Hematopoietic multipotent progenitor cell treated with erythropoietin and hydrocortisone succinate and interleukin-3 and kit ligand, for 6 days (in vitro differentiated cells): ENCODE measurements at regions not wholly inside any gene's neighbourhood (a gene's known extent, or its start where the extent isn't known, plus 50 kb on each side); places are given as distances from the start of the nearest gene placed in this dataset.

Source experiments
- DNase-seq: peaks from one replicate; pipeline ENCODE4 v3.0.0-alpha.2; 2015

GRCh38 chr20:57004951-57005933 lies 261.2 kb downstream of the BMP7 start:
- no peak for DNase-seq

GRCh38 chr20:57006411-57007170 lies 259.9 kb downstream of the BMP7 start:
- no peak for DNase-seq

GRCh38 chr20:57007171-57007540 lies 259.3 kb downstream of the BMP7 start:
- DNase-seq = no peak

- DNase-seq = no peak
Measured at GRCh38 chr20:57008217-57008616, 258.2 kb downstream of the BMP7 start.

- DNase-seq = no peak
Measured at GRCh38 chr20:57009355-57009754, 257.1 kb downstream of the BMP7 start.

GRCh38 chr20:57009775-57010174 lies 256.7 kb downstream of the BMP7 start:
- DNase-seq = no peak

- no peak for DNase-seq
Measured at GRCh38 chr20:57012691-57013090, 253.8 kb downstream of the BMP7 start.

GRCh38 chr20:57013217-57013616 lies 253.2 kb downstream of the BMP7 start:
- no peak for DNase-seq

GRCh38 chr20:57013741-57014140 lies 252.7 kb downstream of the BMP7 start:
- no peak for DNase-seq

- no peak for DNase-seq
Measured at GRCh38 chr20:57020364-57020763, 246.1 kb downstream of the BMP7 start.

GRCh38 chr20:57022306-57022705 lies 244.1 kb downstream of the BMP7 start:
- no peak for DNase-seq

- DNase-seq = no peak
Measured at GRCh38 chr20:57023007-57023406, 243.4 kb downstream of the BMP7 start.

- no peak for DNase-seq
Measured at GRCh38 chr20:57023997-57024396, 242.4 kb downstream of the BMP7 start.

GRCh38 chr20:57024849-57025248 lies 241.6 kb downstream of the BMP7 start:
- DNase-seq = no peak

GRCh38 chr20:57025261-57025660 lies 241.2 kb downstream of the BMP7 start:
- no peak for DNase-seq

- DNase-seq = no peak
Measured at GRCh38 chr20:57025666-57026224, 240.7 kb downstream of the BMP7 start.

- no peak for DNase-seq
Measured at GRCh38 chr20:57027777-57028176, 238.7 kb downstream of the BMP7 start.

- DNase-seq = no peak
Measured at GRCh38 chr20:57030611-57031600, 235.5 kb downstream of the BMP7 start.

- DNase-seq = no peak
Measured at GRCh38 chr20:57031867-57032355, 234.5 kb downstream of the BMP7 start.

GRCh38 chr20:57032847-57033246 lies 233.6 kb downstream of the BMP7 start:
- no peak for DNase-seq

GRCh38 chr20:57034001-57034400 lies 232.4 kb downstream of the BMP7 start:
- DNase-seq = no peak

- no peak for DNase-seq
Measured at GRCh38 chr20:57037689-57038088, 228.8 kb downstream of the BMP7 start.
